ENCODE measurements at regions not wholly inside any gene's neighbourhood (a gene's known extent, or its start where the extent isn't known, plus 50 kb on each side); places are given as distances from the start of the nearest gene placed in this dataset.

DNA sequence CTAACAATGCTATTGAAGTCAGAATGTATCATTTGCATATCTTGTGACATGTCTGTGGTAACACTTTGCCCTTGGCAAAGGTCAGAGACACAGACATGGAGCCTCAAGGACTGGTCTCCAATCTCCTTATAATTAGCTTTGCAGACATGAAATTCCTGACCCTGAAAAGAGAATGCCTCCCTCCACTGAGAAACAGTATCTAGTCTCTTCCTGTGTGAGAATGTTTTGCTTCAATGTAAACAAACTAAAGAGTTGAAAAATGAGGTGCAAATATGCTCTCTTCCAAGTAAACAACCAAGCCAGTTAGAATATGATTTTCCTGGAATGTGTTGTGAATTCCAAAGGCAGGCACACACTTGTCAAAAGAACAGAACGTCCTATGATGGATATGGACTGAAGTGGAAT, 407.1 kb upstream of the MARCKS start (continued):
- no peak for TF ChIP-seq CTCF (IDR thresholded peaks at IDR 0.05 in 2 of 3, conservative IDR thresholded peaks at IDR 0.05 in 1 of 3; ENCODE audit: borderline replicate concordance in 1 of 3, insufficient read depth in 1 of 3, low read depth in 2 of 3, low read length in 2 of 3)
- TF ChIP-seq, protein P1, sequence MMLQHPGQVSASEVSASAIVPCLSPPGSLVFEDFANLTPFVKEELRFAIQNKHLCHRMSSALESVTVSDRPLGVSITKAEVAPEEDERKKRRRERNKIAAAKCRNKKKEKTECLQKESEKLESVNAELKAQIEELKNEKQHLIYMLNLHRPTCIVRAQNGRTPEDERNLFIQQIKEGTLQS (IDR thresholded peaks at IDR 0.05), result no peak

DNA sequence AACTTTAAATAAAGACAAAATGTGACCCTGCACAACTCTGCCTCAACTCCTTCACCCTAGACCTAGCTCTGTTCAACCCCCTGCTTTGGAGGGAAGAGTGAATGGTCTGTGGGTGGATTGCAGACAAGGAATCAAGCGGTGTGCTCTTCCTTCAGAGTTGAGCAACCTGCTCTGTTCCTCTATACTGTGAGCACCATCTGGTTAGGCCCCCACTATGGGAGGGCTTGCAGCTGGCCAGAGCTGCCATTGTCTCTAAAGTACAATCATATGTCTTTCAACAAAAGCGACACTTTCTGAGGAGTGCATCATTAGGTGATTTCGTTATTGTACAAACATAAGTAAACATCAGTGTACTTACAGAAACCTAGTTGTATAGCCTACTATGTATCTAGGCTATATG, 406.1 kb upstream of the MARCKS start:
- POLR2A ChIA-PET, result no interaction called here
- DNase-seq (ENCODE audit: low read depth, low spot score), result no peak
- no TSS peak for BruUV-seq (replicated peaks)
- Histone ChIP-seq H3K9me3 (ENCODE audit: control insufficient read depth in 1 of 2, insufficient read depth in 1 of 2, low read depth in 1 of 2, low read length in 2 of 2) (no peaks in the 10 kb centered on the region), H3K4me3 (replicated peaks in 1 of 2; ENCODE audit: low read depth in 1 of 2, low read length in 2 of 2) (no peak overlapping the region), H3K4me2 (ENCODE audit: low read length) (no peak overlapping the region), H2AFZ (ENCODE audit: low read depth, low read length, poor library complexity, severe bottlenecking) (no peak overlapping the region), H3K4me1 (ENCODE audit: control insufficient read depth in 1 of 2, insufficient read depth in 2 of 2, low read length in 2 of 2) (peaks cover 4 to 37% of the 10 kb centered on the region in 2 experiments; a peak in 3 of 4 replicates), H3K36me3 (ENCODE audit: control insufficient read depth in 1 of 2, insufficient read depth in 2 of 2, low read length in 2 of 2) (no peaks in the 10 kb centered on the region), H3K79me2 (ENCODE audit: insufficient read depth, low read length) (no peaks in the 10 kb centered on the region), H3K9ac (ENCODE audit: low read length) (no peak overlapping the region), H3K27ac (ENCODE audit: low read depth, low read length) (no peak overlapping the region), H3K27me3 (ENCODE audit: insufficient read depth, low read length) (no peaks in the 10 kb centered on the region), H4K20me1 (ENCODE audit: insufficient read depth) (no peaks in the 10 kb centered on the region), H3K9me2 (ENCODE audit: insufficient read depth) (no peaks in the 10 kb centered on the region)
- CTCF ChIA-PET, result no interaction called here
- RAD21 ChIA-PET (ENCODE audit: low non-redundant PET in 1 of 2, low total read pairs in 2 of 2, uncharacterized antibody in 2 of 2, unreplicated experiment in 2 of 2), result no interaction called here
- intact Hi-C loops (cut with micrococcal nuclease), result no loop called here
- TF ChIP-seq, protein P2, sequence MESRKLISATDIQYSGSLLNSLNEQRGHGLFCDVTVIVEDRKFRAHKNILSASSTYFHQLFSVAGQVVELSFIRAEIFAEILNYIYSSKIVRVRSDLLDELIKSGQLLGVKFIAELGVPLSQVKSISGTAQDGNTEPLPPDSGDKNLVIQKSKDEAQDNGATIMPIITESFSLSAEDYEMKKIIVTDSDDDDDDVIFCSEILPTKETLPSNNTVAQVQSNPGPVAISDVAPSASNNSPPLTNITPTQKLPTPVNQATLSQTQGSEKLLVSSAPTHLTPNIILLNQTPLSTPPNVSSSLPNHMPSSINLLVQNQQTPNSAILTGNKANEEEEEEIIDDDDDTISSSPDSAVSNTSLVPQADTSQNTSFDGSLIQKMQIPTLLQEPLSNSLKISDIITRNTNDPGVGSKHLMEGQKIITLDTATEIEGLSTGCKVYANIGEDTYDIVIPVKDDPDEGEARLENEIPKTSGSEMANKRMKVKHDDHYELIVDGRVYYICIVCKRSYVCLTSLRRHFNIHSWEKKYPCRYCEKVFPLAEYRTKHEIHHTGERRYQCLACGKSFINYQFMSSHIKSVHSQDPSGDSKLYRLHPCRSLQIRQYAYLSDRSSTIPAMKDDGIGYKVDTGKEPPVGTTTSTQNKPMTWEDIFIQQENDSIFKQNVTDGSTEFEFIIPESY (IDR thresholded peaks at IDR 0.05; ENCODE audit: extremely low read depth, insufficient replicate concordance, low read length), result no peak
- ATAC-seq, result no peak
